ENCODE measurements at regions not wholly inside any gene's neighbourhood (a gene's known extent, or its start where the extent isn't known, plus 50 kb on each side); places are given as distances from the start of the nearest gene placed in this dataset.

DNA sequence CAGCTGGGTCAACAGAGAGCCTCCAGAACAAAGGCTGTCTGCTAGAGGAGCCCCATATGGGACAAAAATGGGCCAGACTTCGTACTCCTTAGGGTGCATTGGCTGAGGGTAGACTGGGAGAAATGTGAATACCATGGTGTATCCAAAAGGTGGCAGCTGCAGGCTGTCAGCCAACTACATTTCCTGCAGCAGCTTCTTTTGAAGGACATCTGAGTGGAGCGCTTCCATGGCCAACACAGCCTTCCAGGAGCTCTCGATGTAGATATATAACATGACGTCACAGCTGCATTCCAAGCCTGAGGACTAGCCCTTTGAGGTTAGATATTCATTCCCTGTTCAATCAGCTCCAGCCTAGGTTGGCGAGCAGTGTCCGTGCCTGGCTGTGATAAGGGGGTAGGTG, 107.7 kb downstream of the MAB21L3 start:
- 57 to 71% methylated on average over 6 of the region's 6 CpGs for WGBS, 2 donors
- no peak for TF ChIP-seq POLR2A (IDR thresholded peaks at IDR 0.05)
- TF ChIP-seq, protein P1, sequence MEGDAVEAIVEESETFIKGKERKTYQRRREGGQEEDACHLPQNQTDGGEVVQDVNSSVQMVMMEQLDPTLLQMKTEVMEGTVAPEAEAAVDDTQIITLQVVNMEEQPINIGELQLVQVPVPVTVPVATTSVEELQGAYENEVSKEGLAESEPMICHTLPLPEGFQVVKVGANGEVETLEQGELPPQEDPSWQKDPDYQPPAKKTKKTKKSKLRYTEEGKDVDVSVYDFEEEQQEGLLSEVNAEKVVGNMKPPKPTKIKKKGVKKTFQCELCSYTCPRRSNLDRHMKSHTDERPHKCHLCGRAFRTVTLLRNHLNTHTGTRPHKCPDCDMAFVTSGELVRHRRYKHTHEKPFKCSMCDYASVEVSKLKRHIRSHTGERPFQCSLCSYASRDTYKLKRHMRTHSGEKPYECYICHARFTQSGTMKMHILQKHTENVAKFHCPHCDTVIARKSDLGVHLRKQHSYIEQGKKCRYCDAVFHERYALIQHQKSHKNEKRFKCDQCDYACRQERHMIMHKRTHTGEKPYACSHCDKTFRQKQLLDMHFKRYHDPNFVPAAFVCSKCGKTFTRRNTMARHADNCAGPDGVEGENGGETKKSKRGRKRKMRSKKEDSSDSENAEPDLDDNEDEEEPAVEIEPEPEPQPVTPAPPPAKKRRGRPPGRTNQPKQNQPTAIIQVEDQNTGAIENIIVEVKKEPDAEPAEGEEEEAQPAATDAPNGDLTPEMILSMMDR (IDR thresholded peaks at IDR 0.05) = no peak
- H3K27ac ChIP-seq = no peak overlapping the region
- H3K9me3 ChIP-seq = no peaks in the 10 kb centered on the region
- H3K4me3 ChIP-seq = no peak overlapping the region
- no peaks in the 10 kb centered on the region for H3K27me3 ChIP-seq
- DNase-seq = peak; percentile 67
- intact Hi-C loops (cut with DNase I; ENCODE audit: low total_unique reads) = no loop called here
- no peaks in the 10 kb centered on the region for H3K36me3 ChIP-seq (ENCODE audit: low read depth, missing control alignments)
- H3K4me1 ChIP-seq = peaks cover 7% of the 10 kb centered on the region

DNA sequence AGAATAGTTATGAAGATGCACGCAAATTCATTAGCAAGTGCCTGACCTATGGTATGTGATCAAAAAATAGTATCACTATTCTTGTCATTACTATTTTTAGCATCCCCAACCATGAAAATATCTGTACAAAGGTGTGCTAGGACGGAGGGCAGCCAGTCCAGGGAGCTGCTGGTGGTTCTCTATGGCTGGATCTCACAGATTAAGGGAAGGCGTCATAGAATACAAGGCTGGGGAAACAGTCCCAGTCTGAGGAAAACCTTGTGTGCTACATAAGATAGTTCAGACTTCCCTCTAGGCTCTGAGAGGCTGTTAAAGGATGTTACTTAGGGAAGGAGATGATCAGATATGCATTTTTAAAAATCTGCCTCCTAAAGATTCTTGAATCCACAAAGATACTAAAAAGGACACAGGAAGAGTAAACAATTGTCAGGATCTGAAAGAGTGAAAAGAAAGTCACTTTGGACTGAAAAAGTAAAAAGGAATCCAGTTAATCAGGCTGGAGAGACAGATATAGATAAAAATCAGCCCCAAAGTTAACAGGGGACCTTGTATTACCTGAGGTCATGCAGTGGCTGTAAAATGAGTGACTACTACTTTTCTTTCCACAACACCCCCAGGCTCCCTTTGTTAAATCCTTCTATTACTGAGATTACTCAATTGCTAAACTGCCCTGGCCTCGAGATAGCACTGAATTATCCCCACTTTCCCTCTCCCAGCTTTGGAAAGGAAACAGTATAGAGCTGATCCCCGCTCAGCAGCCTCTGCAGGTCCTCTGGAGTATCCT, 108.6 kb downstream of the MAB21L3 start:
- intact Hi-C loops (cut with DNase I; ENCODE audit: low total_unique reads) = no loop called here

DNA sequence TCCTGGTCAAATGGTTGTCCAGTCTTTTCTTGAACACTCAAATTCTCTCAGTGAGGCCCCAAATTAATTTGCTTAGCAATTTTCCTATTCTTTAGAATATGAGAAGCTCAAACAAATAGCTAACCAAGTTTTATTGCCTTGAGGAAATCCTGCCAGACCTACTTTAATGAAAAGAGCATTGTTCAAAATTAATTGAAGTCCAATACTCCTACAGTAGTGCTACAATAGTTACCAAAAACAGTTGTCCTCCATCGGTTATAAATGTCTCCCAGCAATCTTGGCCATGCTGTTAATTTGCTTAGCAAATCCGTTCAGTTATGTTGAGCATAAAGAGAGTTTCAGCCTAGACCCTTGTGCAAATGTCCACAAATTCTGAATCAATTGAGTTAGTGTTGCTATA, 112.9 kb downstream of the MAB21L3 start:
- Histone ChIP-seq H3K27me3 (no peaks in the 10 kb centered on the region), H3K27ac (peak overlapping the region in 1 of 2 donors; percentile 20), H3K4me3 (no peak overlapping the region), H3K4me1 (peaks cover 17% of the 10 kb centered on the region), H3K36me3 (ENCODE audit: low read depth, missing control alignments) (no peaks in the 10 kb centered on the region), H3K9me3 (no peaks in the 10 kb centered on the region)
- no peak for DNase-seq
- intact Hi-C loops (cut with DNase I; ENCODE audit: low total_unique reads) = no loop called here
- TF ChIP-seq, protein P1 (IDR thresholded peaks at IDR 0.05) = no peak
- TF ChIP-seq POLR2A (IDR thresholded peaks at IDR 0.05) = no peak
- WGBS, 2 donors = 48 to 61% methylated on average over 2 of the region's 2 CpGs

More for the DNA sequence above, 108.6 kb downstream of the MAB21L3 start:
- TF ChIP-seq, protein P1 (IDR thresholded peaks at IDR 0.05) = no peak
- TF ChIP-seq POLR2A (IDR thresholded peaks at IDR 0.05) = no peak
- no peaks in the 10 kb centered on the region for H3K9me3 ChIP-seq
- peaks cover 13% of the 10 kb centered on the region for H3K4me1 ChIP-seq
- no peak overlapping the region for H3K4me3 ChIP-seq
- no peaks in the 10 kb centered on the region for H3K36me3 ChIP-seq (ENCODE audit: low read depth, missing control alignments)
- no peaks in the 10 kb centered on the region for H3K27me3 ChIP-seq
- no peak overlapping the region for H3K27ac ChIP-seq
- DNase-seq = no peak
- WGBS, 2 donors = 85 to 88% methylated on average over 5 of the region's 5 CpGs

DNA sequence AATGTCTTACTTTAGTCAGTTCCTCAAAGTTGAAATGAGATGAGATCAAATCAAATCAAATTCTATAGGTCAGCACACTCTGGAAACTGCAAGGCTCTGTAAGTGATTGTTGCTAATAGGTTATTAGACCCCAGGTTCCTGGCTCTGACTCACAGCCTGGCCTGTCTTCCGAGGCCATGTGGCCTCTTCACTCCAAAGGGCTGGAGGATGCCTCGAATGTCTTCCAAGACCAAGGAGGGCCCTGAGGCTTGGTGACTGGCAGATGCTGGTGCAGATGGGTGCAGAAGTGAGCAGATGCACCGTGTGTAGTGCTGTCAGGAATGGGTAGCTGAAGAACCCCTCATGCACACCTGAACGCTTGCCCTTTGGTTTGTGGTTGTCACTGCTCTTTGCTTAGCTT, 113.4 kb downstream of the MAB21L3 start:
- Histone ChIP-seq H3K4me3 (no peak overlapping the region), H3K4me1 (peaks cover 17% of the 10 kb centered on the region), H3K36me3 (ENCODE audit: low read depth, missing control alignments) (no peaks in the 10 kb centered on the region), H3K9me3 (no peaks in the 10 kb centered on the region), H3K27me3 (no peaks in the 10 kb centered on the region), H3K27ac (peak overlapping the region in 1 of 2 donors; percentile 20)
- TF ChIP-seq, protein P1 (IDR thresholded peaks at IDR 0.05) = no peak
- no peak for TF ChIP-seq POLR2A (IDR thresholded peaks at IDR 0.05)
- 79 to 92% methylated on average over 4 of the region's 4 CpGs for WGBS, 2 donors
- intact Hi-C loops (cut with DNase I; ENCODE audit: low total_unique reads) = no loop called here
- no peak for DNase-seq

DNA sequence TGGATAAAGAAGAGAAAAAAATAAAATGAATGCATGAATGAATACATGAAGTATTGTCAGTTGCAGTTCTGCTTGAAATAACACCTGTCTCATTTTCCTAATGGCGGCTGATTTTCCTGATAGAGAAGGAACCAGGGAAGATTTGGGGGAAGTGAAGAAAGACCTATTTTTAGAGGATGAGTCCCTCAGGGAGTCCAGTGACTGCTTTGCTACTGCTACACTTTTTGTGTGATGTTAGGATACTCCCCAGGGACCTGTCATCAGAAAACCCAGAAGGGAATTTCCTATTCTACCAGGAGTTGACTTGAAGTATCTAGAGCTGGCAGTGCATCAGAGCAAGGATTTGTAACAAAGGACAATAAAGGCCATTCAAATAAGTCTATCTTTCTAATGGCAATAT, 114.8 kb downstream of the MAB21L3 start:
- DNase-seq = no peak
- Histone ChIP-seq H3K27me3 (no peaks in the 10 kb centered on the region), H3K4me3 (no peak overlapping the region), H3K9me3 (no peaks in the 10 kb centered on the region), H3K4me1 (peaks cover 13% of the 10 kb centered on the region), H3K27ac (no peak overlapping the region), H3K36me3 (ENCODE audit: low read depth, missing control alignments) (no peaks in the 10 kb centered on the region)
- 72 to 75% methylated on average over 1 of the region's 1 CpG for WGBS, 2 donors
- TF ChIP-seq, protein P1 (IDR thresholded peaks at IDR 0.05) = no peak
- no peak for TF ChIP-seq POLR2A (IDR thresholded peaks at IDR 0.05)
- intact Hi-C loops (cut with DNase I; ENCODE audit: low total_unique reads) = no loop called here

Measured in testis (tissue), 2 donors.